ENCODE measurements at regions not wholly inside any gene's neighbourhood (a gene's known extent, or its start where the extent isn't known, plus 50 kb on each side); places are given as distances from the start of the nearest gene placed in this dataset.

DNA sequence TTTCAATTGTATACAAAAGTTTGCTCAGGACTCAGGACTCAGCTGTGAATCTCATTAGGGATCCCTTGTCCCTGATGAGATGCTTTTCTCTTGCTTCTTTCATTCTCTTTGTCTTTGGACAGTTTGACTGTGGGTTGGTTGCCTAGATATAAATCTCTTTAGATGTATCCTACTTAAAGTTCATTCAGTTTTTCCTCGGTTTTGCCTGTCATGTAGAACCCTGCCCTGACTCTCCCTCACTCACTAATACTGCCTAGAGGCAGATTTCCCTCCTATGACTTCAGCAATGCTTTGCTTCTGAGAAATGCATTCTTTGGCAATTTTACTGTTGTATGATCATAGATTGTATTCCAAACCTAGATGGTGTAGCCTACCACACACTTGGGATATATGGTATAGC, 421.4 kb upstream of the TCF4 start:
- Histone ChIP-seq H3K36me3 (replicated peaks in 1 of 2) (no peaks in the 10 kb centered on the region), H3K4me3 (no peak overlapping the region), H3K27ac (no peak overlapping the region), H3K9me3 (replicated peaks in 1 of 3) (no peaks in the 10 kb centered on the region), H3K27me3 (no peaks in the 10 kb centered on the region), H3K4me1 (replicated peaks in 1 of 2) (no peaks in the 10 kb centered on the region)
- intact Hi-C loops (cut with DNase I): no loop called here
- 68 to 72% (median 69%) methylated on average over 1 of the region's 1 CpG for WGBS, 4 donors
- DNase-seq: no peak
- no peak for TF ChIP-seq POLR2A (IDR thresholded peaks at IDR 0.05)
- TF ChIP-seq, protein P1, sequence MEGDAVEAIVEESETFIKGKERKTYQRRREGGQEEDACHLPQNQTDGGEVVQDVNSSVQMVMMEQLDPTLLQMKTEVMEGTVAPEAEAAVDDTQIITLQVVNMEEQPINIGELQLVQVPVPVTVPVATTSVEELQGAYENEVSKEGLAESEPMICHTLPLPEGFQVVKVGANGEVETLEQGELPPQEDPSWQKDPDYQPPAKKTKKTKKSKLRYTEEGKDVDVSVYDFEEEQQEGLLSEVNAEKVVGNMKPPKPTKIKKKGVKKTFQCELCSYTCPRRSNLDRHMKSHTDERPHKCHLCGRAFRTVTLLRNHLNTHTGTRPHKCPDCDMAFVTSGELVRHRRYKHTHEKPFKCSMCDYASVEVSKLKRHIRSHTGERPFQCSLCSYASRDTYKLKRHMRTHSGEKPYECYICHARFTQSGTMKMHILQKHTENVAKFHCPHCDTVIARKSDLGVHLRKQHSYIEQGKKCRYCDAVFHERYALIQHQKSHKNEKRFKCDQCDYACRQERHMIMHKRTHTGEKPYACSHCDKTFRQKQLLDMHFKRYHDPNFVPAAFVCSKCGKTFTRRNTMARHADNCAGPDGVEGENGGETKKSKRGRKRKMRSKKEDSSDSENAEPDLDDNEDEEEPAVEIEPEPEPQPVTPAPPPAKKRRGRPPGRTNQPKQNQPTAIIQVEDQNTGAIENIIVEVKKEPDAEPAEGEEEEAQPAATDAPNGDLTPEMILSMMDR (IDR thresholded peaks at IDR 0.05): no peak

DNA sequence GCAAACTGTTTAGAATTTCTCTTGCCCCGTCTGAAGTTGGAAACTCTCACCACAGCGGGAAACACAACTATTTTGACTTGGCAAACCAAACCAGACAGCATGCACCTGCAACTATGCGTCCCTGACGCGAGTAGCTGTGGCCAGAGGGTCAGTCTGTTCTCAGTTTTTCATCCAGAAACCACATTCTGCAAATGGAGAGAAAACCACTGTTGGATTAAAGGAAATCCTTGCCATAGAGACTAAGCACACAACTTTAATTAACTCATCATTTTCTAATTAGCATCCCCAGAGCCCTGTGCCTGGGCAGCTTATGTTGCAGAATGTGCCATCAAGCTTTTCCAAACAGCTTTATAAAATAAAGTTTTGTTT, 415.7 kb upstream of the TCF4 start:
- no peak for TF ChIP-seq POLR2A (IDR thresholded peaks at IDR 0.05)
- TF ChIP-seq, protein P1 (IDR thresholded peaks at IDR 0.05): no peak
- Histone ChIP-seq H3K27ac (no peak overlapping the region), H3K9me3 (replicated peaks in 1 of 3) (no peaks in the 10 kb centered on the region), H3K36me3 (replicated peaks in 1 of 2) (no peaks in the 10 kb centered on the region), H3K4me3 (no peak overlapping the region), H3K4me1 (replicated peaks in 1 of 2) (no peaks in the 10 kb centered on the region), H3K27me3 (no peaks in the 10 kb centered on the region)
- intact Hi-C loops (cut with DNase I): no loop called here
- 67 to 81% (median 75%) methylated on average over 5 of the region's 5 CpGs for WGBS, 4 donors
- no peak for DNase-seq

DNA sequence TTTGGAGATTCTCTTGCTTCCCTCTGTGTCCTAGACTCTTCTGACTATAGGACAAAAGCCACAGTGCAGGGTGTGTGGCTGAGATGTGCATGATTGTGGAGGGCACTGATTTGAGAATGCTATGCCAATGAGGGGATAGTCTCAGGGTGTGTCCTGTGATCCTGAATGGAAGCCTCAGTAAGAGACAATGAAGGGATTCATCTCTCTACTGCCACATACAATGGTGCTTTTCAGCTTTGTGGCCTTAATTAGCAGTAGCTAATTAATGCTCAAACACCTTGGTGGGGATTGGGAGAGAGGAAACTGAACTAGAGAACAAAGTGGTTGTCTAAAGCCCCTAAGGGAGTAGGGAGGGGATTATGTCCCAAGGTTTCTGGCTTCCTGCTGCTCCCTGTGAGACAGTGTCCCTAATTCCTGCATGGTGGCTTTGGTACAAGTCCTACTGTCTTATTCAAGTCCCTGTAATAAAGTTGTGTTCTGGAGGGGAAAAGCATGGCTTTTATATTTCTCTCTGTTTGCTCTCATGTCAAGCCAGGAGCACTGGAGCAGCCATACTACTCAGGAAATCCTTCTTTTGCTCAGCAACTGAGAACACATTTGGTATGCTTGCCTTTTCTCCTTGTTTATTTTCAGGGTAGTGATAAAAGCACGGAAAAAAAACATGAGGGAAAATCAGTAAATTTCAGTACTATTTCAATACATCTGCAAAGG, 415.2 kb upstream of the TCF4 start:
- 52 to 67% (median 63%) methylated on average over 1 of the region's 1 CpG for WGBS, 4 donors
- intact Hi-C loops (cut with DNase I): no loop called here
- Histone ChIP-seq H3K36me3 (replicated peaks in 1 of 2) (no peaks in the 10 kb centered on the region), H3K4me1 (replicated peaks in 1 of 2) (no peaks in the 10 kb centered on the region), H3K27me3 (no peaks in the 10 kb centered on the region), H3K27ac (no peak overlapping the region), H3K9me3 (replicated peaks in 1 of 3) (no peaks in the 10 kb centered on the region), H3K4me3 (no peak overlapping the region)
- TF ChIP-seq POLR2A (IDR thresholded peaks at IDR 0.05): no peak
- TF ChIP-seq, protein P1 (IDR thresholded peaks at IDR 0.05): no peak
- no peak for DNase-seq

DNA sequence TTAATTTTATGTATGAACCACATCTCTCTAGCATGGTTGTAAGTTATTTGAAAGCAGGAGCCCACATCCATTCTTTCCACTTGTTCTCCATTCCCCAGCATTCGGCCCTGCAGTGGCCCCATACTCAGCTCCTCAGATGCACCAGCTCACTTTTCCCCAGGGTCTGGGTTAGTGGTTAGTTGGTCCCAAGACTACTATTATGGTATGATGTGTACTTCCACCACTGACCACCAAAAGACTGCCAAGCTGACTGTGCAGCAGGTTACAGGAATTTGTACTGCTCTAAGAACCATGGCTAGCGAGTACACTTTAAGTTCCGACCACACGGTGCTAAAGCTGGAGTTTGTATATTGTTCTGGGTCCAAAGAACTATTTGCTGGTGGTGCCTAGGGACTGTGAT, 413.6 kb upstream of the TCF4 start:
- TF ChIP-seq, protein P1 (IDR thresholded peaks at IDR 0.05): no peak
- no peak for TF ChIP-seq POLR2A (IDR thresholded peaks at IDR 0.05)
- intact Hi-C loops (cut with DNase I): no loop called here
- Histone ChIP-seq H3K4me3 (no peak overlapping the region), H3K9me3 (replicated peaks in 1 of 3) (no peaks in the 10 kb centered on the region), H3K36me3 (replicated peaks in 1 of 2) (no peaks in the 10 kb centered on the region), H3K4me1 (replicated peaks in 1 of 2) (no peaks in the 10 kb centered on the region), H3K27ac (no peak overlapping the region), H3K27me3 (no peaks in the 10 kb centered on the region)
- 76 to 89% (median 78%) methylated on average over 4 of the region's 4 CpGs for WGBS, 4 donors
- no peak for DNase-seq
